Neural cell (in vitro differentiated cells): ENCODE measurements at regions not wholly inside any gene's neighbourhood (a gene's known extent, or its start where the extent isn't known, plus 50 kb on each side); places are given as distances from the start of the nearest gene placed in this dataset.

Experiments
- H2AFZ ChIP-seq: fragments of 200-600, 300-800 bp; sonication (generic), shearing (Covaris generic); 2 replicates; pipeline ENCODE4 v1.6.0; 2014; ENCODE audit warnings: low read depth, mild to moderate bottlenecking, antibody characterized with exemption, low read length, moderate library complexity
- H3F3A ChIP-seq: fragments of 200-600 bp; shearing (Covaris generic); 2 replicates; pipeline ENCODE4 v1.6.1; 2016; ENCODE audit warnings: mild to moderate bottlenecking, moderate library complexity, mixed read lengths, antibody characterized with exemption, low read length; ENCODE audit not compliant: insufficient read depth, poor library complexity, severe bottlenecking
- H3K27ac ChIP-seq: fragments of 200-600, 300-800 bp; sonication (generic), shearing (Covaris generic); 2 replicates; pipeline ENCODE4 v1.5.1; 2014; ENCODE audit warnings: mild to moderate bottlenecking, low read length, moderate library complexity
- H3K27me3 ChIP-seq: fragments of 300-800, 200-600 bp; sonication (generic), shearing (Covaris generic); 2 replicates; pipeline ENCODE4 v1.6.0; 2014; ENCODE audit warnings: mild to moderate bottlenecking, low read depth, low read length, moderate library complexity; ENCODE audit not compliant: insufficient read depth
- H3K36me3 ChIP-seq: fragments of 300-800, 200-600 bp; sonication (generic), shearing (Covaris generic); 2 replicates; pipeline ENCODE4 v1.5.1; 2014; ENCODE audit warnings: mild to moderate bottlenecking, antibody characterized with exemption, low read length, moderate library complexity; ENCODE audit not compliant: insufficient read depth
- H3K4me2 ChIP-seq: fragments of 300-800, 200-600 bp; sonication (generic), shearing (Covaris generic); 2 replicates; pipeline ENCODE4 v1.6.0; 2014; ENCODE audit warnings: mild to moderate bottlenecking, low read length
- H3K4me3 ChIP-seq: fragments of 300-800, 200-600 bp; sonication (generic), shearing (Covaris generic); 2 replicates; pipeline ENCODE4 v1.5.1; 2014; ENCODE audit warnings: mild to moderate bottlenecking, low read length, moderate library complexity
- H3K79me2 ChIP-seq: fragments of 200-600 bp; shearing (Covaris generic); replicated peaks from 2 replicates; pipeline ENCODE4 v1.6.0; 2014; ENCODE audit warnings: mild to moderate bottlenecking, low read length, moderate library complexity; ENCODE audit not compliant: insufficient read depth
- H3K9ac ChIP-seq: fragments of 300-800, 200-600 bp; sonication (generic), shearing (Covaris generic); 2 replicates; pipeline ENCODE4 v1.6.1; 2016; ENCODE audit warnings: mild to moderate bottlenecking, low read length, mixed read lengths
- H3K9me2 ChIP-seq: fragments of 200-600 bp; shearing (Covaris generic); 2 replicates; pipeline ENCODE4 v1.6.1; 2016; ENCODE audit warnings: mild to moderate bottlenecking, low read length, mixed read lengths; ENCODE audit not compliant: insufficient read depth
- H3K9me3 ChIP-seq: fragments of 200-600, 300-800 bp; sonication (generic), shearing (Covaris generic); 2 replicates; pipeline ENCODE4 v1.6.1; 2016; ENCODE audit warnings: mild to moderate bottlenecking, mixed run types, low read length, moderate library complexity, mixed read lengths
- H4K20me1 ChIP-seq: fragments of 200-600 bp; shearing (Covaris generic); 2 replicates; pipeline ENCODE4 v1.6.1; 2016; ENCODE audit warnings: mild to moderate bottlenecking, mixed run types; ENCODE audit not compliant: insufficient read depth
- CTCF ChIP-seq: fragments of 450-650 bp; IDR thresholded peaks from 2 replicates; pipeline ENCODE4 v1.5.1; 2014; ENCODE audit warnings: antibody characterized with exemption, mild to moderate bottlenecking, moderate library complexity; ENCODE audit not compliant: poor library complexity, severe bottlenecking
- EP300 ChIP-seq: fragments of 450-650 bp; conservative IDR thresholded peaks from 2 replicates; pipeline ENCODE4 v1.6.1; 2014; ENCODE audit warnings: antibody characterized with exemption, mild to moderate bottlenecking, moderate library complexity; ENCODE audit not compliant: poor library complexity, severe bottlenecking
- EZH2 ChIP-seq: fragments of 200-600, 300-800 bp; shearing (Covaris generic), sonication (generic); IDR thresholded peaks from 2 replicates; pipeline ENCODE4 v1.6.1; 2014; ENCODE audit warnings: antibody characterized with exemption, low read length, borderline replicate concordance, mild to moderate bottlenecking; ENCODE audit not compliant: insufficient read depth, poor library complexity, severe bottlenecking
- POLR2AphosphoS5 ChIP-seq: IDR thresholded peaks from 2 replicates; pipeline ENCODE4 v1.6.1; 2012
- RAD21 ChIP-seq: fragments of 450-650 bp; conservative IDR thresholded peaks from 2 replicates; pipeline ENCODE4 v1.6.1; 2014; ENCODE audit warnings: antibody characterized with exemption, mild to moderate bottlenecking, moderate library complexity
- REST ChIP-seq: IDR thresholded peaks from 2 replicates; pipeline ENCODE4 v1.6.1; 2012; ENCODE audit warnings: borderline replicate concordance

DNA sequence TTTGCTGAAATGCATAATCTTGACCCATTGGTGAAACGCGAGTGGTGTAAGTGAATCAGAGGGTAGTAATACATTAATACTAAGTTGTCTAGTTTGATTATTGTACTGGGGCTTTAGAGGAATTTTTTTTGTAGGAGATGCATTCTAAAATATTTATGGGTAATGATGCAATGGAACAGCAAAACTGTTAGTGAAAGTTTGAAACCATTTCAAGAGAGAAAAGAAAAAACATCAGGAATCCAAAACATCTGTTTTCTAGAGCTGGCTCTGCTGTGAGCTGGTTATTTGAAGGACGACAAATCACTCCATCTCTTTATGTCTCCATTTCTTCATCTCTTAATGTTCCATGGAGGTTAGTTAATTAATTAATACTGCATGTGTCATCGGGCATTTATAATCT lies 351.9 kb upstream of the FAT1 start:
- H3K27ac ChIP-seq: no peak overlapping the region
- H3K79me2 ChIP-seq: no peaks in the 10 kb centered on the region
- no peak overlapping the region for H3K4me2 ChIP-seq
- no peak overlapping the region for H2AFZ ChIP-seq
- no peaks in the 10 kb centered on the region for H3K36me3 ChIP-seq
- H3K4me3 ChIP-seq: no peak overlapping the region
- H3K9me3 ChIP-seq: no peaks in the 10 kb centered on the region
- H3K9ac ChIP-seq: no peak overlapping the region
- no peaks in the 10 kb centered on the region for H4K20me1 ChIP-seq
- no peaks in the 10 kb centered on the region for H3F3A ChIP-seq
- TF ChIP-seq REST (no peak), RAD21 (no peak), EP300 (no peak), CTCF (no peak), POLR2AphosphoS5 (no peak), EZH2 (no peak)
- no peaks in the 10 kb centered on the region for H3K9me2 ChIP-seq
- H3K27me3 ChIP-seq: no peaks in the 10 kb centered on the region

DNA sequence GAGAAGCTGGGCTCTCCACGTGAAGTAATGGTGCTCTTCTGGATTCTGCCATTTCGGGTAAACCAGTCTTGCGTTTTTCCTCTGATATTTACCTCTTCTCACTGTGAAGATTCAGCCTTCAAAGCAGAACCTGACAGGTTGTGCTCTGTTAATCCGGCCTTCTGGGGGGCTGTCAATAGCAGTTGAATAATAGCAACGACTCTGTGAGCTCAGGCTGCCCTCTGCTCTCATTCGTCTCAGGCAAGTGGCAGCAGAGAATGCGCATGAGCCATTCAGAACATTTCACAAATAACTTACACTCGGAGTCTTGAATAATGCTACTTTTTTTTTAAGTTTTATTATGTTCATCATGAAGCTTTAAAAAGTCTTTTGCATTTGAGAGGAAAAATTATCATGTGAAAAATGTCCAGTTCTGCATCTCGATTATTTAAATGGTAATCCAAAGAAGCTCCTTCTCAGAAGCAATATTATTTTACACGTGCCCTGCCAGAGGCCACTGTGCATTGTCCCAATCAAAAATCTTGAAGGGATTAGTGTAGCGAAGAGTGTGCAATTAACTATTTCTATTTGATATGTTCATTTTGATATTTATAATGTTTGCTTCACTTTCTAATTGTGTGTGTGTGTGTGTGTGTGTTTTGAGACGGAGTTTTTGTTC lies 354.2 kb upstream of the FAT1 start:
- H3K9ac ChIP-seq: no peak overlapping the region
- no peaks in the 10 kb centered on the region for H3K27me3 ChIP-seq
- H4K20me1 ChIP-seq: no peaks in the 10 kb centered on the region
- H3K79me2 ChIP-seq: no peaks in the 10 kb centered on the region
- H3K9me2 ChIP-seq: no peaks in the 10 kb centered on the region
- no peak overlapping the region for H3K4me3 ChIP-seq
- no peak for TF ChIP-seq CTCF
- H3K27ac ChIP-seq: no peak overlapping the region
- H3F3A ChIP-seq: no peaks in the 10 kb centered on the region
- no peaks in the 10 kb centered on the region for H3K9me3 ChIP-seq
- H2AFZ ChIP-seq: no peak overlapping the region
- no peaks in the 10 kb centered on the region for H3K36me3 ChIP-seq
- H3K4me2 ChIP-seq: no peak overlapping the region
